ENCODE measurements at regions not wholly inside any gene's neighbourhood (a gene's known extent, or its start where the extent isn't known, plus 50 kb on each side); places are given as distances from the start of the nearest gene placed in this dataset.

DNA sequence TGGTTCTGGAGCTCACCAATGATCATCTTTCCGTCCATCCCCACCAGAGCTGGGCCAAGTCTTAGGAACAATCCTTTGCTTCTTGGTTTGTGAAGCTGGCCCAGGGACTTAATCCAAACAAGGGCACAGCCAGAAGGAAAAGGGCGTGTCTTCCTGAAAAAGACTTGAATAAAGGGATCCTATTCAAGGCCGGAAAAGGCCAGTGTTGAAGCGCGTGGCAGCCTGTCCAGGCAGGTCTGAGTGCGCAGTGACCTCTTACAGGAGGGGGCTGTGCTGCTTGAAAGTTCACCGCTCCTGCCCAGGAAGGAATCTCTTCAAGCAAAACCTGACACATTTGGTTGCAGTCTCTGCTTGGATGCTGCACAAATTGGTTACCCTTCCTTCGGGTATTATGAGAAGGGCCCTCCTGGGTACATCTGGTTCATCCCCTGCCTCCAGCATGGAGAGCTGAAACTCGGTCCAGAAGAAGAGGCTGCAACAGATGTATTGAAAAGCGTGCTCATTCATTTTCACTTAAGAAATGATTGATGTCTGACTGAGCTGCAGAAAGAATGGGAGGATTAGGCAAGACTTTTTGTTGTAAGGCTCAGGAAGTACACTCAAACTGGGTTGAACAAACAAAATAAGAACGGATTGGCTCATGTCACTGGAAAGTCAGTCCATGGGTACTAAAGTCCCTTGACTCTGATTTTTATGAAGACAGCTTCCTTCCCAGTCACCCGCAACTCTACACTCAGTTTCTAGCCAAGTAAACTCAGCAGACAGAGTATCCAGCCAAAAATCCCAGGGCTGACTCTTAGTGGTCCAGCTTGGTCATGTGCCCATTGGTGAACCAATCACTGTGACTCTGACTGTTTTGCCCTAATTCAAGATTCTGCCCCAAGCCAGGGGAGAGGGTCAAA lies 136.3 kb downstream of the TFAP2C start:
- Histone ChIP-seq H3K9me3 (no peaks in the 10 kb centered on the region), H3K27ac (no peak overlapping the region), H3K4me3 (no peak overlapping the region), H3K36me3 (no peaks in the 10 kb centered on the region), H3K27me3 (no peaks in the 10 kb centered on the region), H3K4me1 (no peaks in the 10 kb centered on the region)
- no peak for DNase-seq (ENCODE audit: extremely low spot score in 2 of 2)
- TF ChIP-seq POLR2AphosphoS5 (IDR thresholded peaks at IDR 0.05; ENCODE audit: insufficient read depth in 1 of 2, low read depth in 1 of 2), result no peak
- no peak for TF ChIP-seq CTCF (IDR thresholded peaks at IDR 0.05)
- no peak for TF ChIP-seq POLR2A (IDR thresholded peaks at IDR 0.05)
- intact Hi-C loops (cut with DNase I), result no loop called here

- Histone ChIP-seq H3K27ac (no peak overlapping the region), H3K4me1 (no peaks in the 10 kb centered on the region), H3K4me3 (no peak overlapping the region), H3K27me3 (no peaks in the 10 kb centered on the region), H3K36me3 (no peaks in the 10 kb centered on the region), H3K9me3 (no peaks in the 10 kb centered on the region)
- no peak for TF ChIP-seq POLR2A (IDR thresholded peaks at IDR 0.05)
- TF ChIP-seq POLR2AphosphoS5 (IDR thresholded peaks at IDR 0.05; ENCODE audit: insufficient read depth in 1 of 2, low read depth in 1 of 2), result no peak
- no peak for TF ChIP-seq CTCF (IDR thresholded peaks at IDR 0.05)
- intact Hi-C loops (cut with DNase I), result no loop called here
- no peak for DNase-seq (ENCODE audit: extremely low spot score in 2 of 2)
Measured at GRCh38 chr20:56766528-56766927, 137.4 kb downstream of the TFAP2C start.

GRCh38 chr20:56769921-56770600 lies 141.0 kb downstream of the TFAP2C start:
- intact Hi-C loops (cut with DNase I), result no loop called here
- TF ChIP-seq CTCF (IDR thresholded peaks at IDR 0.05) (no peak), POLR2AphosphoS5 (IDR thresholded peaks at IDR 0.05; ENCODE audit: insufficient read depth in 1 of 2, low read depth in 1 of 2) (no peak), POLR2A (IDR thresholded peaks at IDR 0.05) (no peak)
- no peaks in the 10 kb centered on the region for H3K36me3 ChIP-seq
- H3K27me3 ChIP-seq, result no peaks in the 10 kb centered on the region
- DNase-seq (ENCODE audit: extremely low spot score in 2 of 2), result no peak
- H3K4me3 ChIP-seq, result no peak overlapping the region
- H3K9me3 ChIP-seq, result no peaks in the 10 kb centered on the region
- H3K4me1 ChIP-seq, result no peaks in the 10 kb centered on the region
- no peak overlapping the region for H3K27ac ChIP-seq

DNA sequence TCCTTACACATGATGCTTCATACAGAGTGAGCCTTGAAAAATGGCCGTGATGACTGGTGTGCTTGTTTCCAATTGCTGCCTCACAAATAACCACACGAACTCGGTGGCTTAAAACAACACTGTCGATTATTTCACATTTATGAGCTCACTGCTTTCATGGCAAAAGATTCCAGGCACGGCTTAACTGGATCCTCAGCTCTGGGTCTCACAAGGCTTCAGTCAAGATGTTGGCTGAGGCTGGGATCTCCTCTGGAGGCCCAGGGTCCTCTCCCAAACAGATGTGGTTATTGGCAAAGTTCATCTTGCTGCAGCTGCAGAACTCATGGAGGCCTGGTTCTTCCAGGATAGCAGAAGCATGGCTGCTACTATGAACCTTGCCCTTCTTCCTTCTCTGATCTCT lies 144.6 kb downstream of the TFAP2C start:
- Histone ChIP-seq H3K4me1 (peaks cover 2% of the 10 kb centered on the region), H3K27me3 (no peaks in the 10 kb centered on the region), H3K4me3 (no peak overlapping the region), H3K36me3 (no peaks in the 10 kb centered on the region), H3K9me3 (no peaks in the 10 kb centered on the region), H3K27ac (no peak overlapping the region)
- intact Hi-C loops (cut with DNase I), result no loop called here
- no peak for DNase-seq (ENCODE audit: extremely low spot score in 2 of 2)
- TF ChIP-seq CTCF (IDR thresholded peaks at IDR 0.05) (no peak), POLR2AphosphoS5 (IDR thresholded peaks at IDR 0.05; ENCODE audit: insufficient read depth in 1 of 2, low read depth in 1 of 2) (no peak), POLR2A (IDR thresholded peaks at IDR 0.05) (no peak)

DNA sequence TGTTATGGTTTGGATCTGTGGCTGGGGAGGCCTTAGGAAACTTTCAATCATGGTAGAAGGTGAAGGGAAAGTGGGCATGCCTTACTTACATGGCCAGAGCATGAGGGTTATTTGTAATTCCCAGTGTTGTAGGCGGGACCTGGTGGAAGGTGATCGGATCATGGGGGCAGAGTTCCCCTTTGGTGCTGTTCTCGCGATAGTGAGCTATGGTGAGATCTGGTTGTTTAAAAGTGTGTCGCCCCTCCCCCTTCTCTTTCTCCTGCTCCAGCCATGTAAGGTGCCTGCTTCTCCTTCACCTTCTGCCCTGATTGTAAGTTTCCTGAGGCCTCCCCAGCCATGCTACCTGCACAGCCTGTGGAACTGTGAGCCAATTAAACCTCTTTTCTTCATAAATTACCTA lies 145.8 kb downstream of the TFAP2C start:
- H3K4me1 ChIP-seq, result peaks cover 12% of the 10 kb centered on the region
- no peaks in the 10 kb centered on the region for H3K27me3 ChIP-seq
- no peak overlapping the region for H3K27ac ChIP-seq
- no peak for TF ChIP-seq POLR2AphosphoS5 (IDR thresholded peaks at IDR 0.05; ENCODE audit: insufficient read depth in 1 of 2, low read depth in 1 of 2)
- no peak for TF ChIP-seq POLR2A (IDR thresholded peaks at IDR 0.05)
- TF ChIP-seq CTCF (IDR thresholded peaks at IDR 0.05), result no peak
- no peaks in the 10 kb centered on the region for H3K36me3 ChIP-seq
- no peak overlapping the region for H3K4me3 ChIP-seq
- intact Hi-C loops (cut with DNase I), result no loop called here
- no peaks in the 10 kb centered on the region for H3K9me3 ChIP-seq
- DNase-seq (ENCODE audit: extremely low spot score in 2 of 2), result no peak

Measured in vagina (tissue), 2 donors.